Natural killer cell (primary cell): ENCODE measurements at regions not wholly inside any gene's neighbourhood (a gene's known extent, or its start where the extent isn't known, plus 50 kb on each side); places are given as distances from the start of the nearest gene placed in this dataset.
"Not testable (repeated sequence)": the region's sequence is repeated elsewhere in the genome, so short reads cannot be mapped to it uniquely, and the experiment has no call there.

Experiments
- ATAC-seq, 3 donors: fragments of 150-1000 bp in 2 of 3; fragments of 200-7000 bp in 1 of 3; cut with Tn5 transposase; 1 replicate in 1 of 3; 2 replicates in 2 of 3; pipeline ENCODE4 v1.10.0; 2021; ENCODE audit warnings: mild to moderate bottlenecking in 2 of 3, moderate library complexity in 2 of 3
- DNase-seq, 2 donors: peaks; one replicate each; pipeline versions ENCODE4 v3.0.0 to v3.0.0-alpha.2; 2013 to 2021; ENCODE audit warnings: mixed read lengths in 1 of 2
- H3K27ac ChIP-seq: one replicate; pipeline ENCODE4 v1.5.1; 2013; ENCODE audit warnings: mild to moderate bottlenecking, low read length
- H3K27me3 ChIP-seq: one replicate; pipeline ENCODE4 v1.6.1; 2013; ENCODE audit warnings: low read length; ENCODE audit not compliant: control insufficient read depth, insufficient read depth
- H3K36me3 ChIP-seq: one replicate; pipeline ENCODE4 v1.6.1; 2013; ENCODE audit warnings: low read length; ENCODE audit not compliant: control insufficient read depth, insufficient read depth
- H3K4me1 ChIP-seq: one replicate; pipeline ENCODE4 v1.6.1; 2013; ENCODE audit warnings: low read length; ENCODE audit not compliant: control insufficient read depth, insufficient read depth
- H3K4me3 ChIP-seq: one replicate; pipeline ENCODE4 v1.5.1; 2013; ENCODE audit warnings: low read length
- H3K9me3 ChIP-seq: one replicate; pipeline ENCODE4 v1.6.1; 2013; ENCODE audit warnings: low read length; ENCODE audit not compliant: control insufficient read depth, insufficient read depth
- H3K27ac Mint-ChIP-seq, 2 donors: one replicate each; pipeline ENCODE4 v1.8.0; 2022; ENCODE audit warnings: mild to moderate bottlenecking in 2 of 2, mixed read lengths in 2 of 2, moderate library complexity in 1 of 2
- H3K27me3 Mint-ChIP-seq, 2 donors: one replicate each; pipeline ENCODE4 v1.8.0; 2022; ENCODE audit warnings: low read depth in 2 of 2, mixed read lengths in 2 of 2
- H3K36me3 Mint-ChIP-seq: one replicate; pipeline ENCODE4 v1.8.0; 2022; ENCODE audit warnings: mixed read lengths
- H3K4me1 Mint-ChIP-seq, 2 donors: one replicate each; pipeline ENCODE4 v1.8.0; 2022; ENCODE audit warnings: mixed read lengths in 2 of 2
- H3K4me3 Mint-ChIP-seq: one replicate; pipeline ENCODE4 v1.8.0; 2022; ENCODE audit warnings: mild to moderate bottlenecking, moderate library complexity, mixed read lengths
- H3K9me3 Mint-ChIP-seq, 2 donors: one replicate each; pipeline ENCODE4 v1.8.0; 2022; ENCODE audit warnings: mixed read lengths in 2 of 2
- CTCF ChIP-seq: fragments of 200-600 bp; IDR thresholded peaks from one replicate; pipeline ENCODE4 v1.8.0; 2022; ENCODE audit warnings: antibody characterized with exemption
- WGBS: methylation state at CpG from one replicate; pipeline ENCODE4 v1.1.7; 2013; ENCODE audit warnings: missing lambda C conversion rate; ENCODE audit not compliant: insufficient coverage; 5-methylcytosine and 5-hydroxymethylcytosine counted together
- intact Hi-C: fragments of 100-400 bp; cut with micrococcal nuclease; formaldehyde crosslinking; loops from one replicate; pipeline ENCODE4 v1.14.2; 2022

- no peak overlapping the region for H3K27ac Mint-ChIP-seq
- H3K36me3 Mint-ChIP-seq: no peaks in the 10 kb centered on the region
- H3K4me1 Mint-ChIP-seq: no peaks in the 10 kb centered on the region
- no peak for TF ChIP-seq CTCF
- H3K9me3 Mint-ChIP-seq: peaks cover 3 to 4% of the 10 kb centered on the region in 2 donors
- H3K27me3 ChIP-seq: no peaks in the 10 kb centered on the region
- H3K36me3 ChIP-seq: no peaks in the 10 kb centered on the region
- DNase-seq: no peak
- intact Hi-C loops: no loop called here
- H3K9me3 ChIP-seq: no peaks in the 10 kb centered on the region
- no peak overlapping the region for H3K4me3 Mint-ChIP-seq
- no peak for ATAC-seq
- H3K27me3 Mint-ChIP-seq: no peaks in the 10 kb centered on the region
- no peaks in the 10 kb centered on the region for H3K4me1 ChIP-seq
- H3K27ac ChIP-seq: no peak overlapping the region
- no peak overlapping the region for H3K4me3 ChIP-seq
These were observed 189.8 kb downstream of the JRKL start for GRCh38 chr11:96579656-96580055.

GRCh38 chr11:96580476-96581040, 190.7 kb downstream of the JRKL start:
- H3K27me3 ChIP-seq: no peaks in the 10 kb centered on the region
- ATAC-seq (no peak), DNase-seq (no peak)
- TF ChIP-seq CTCF: no peak
- H3K36me3 ChIP-seq: no peaks in the 10 kb centered on the region
- H3K4me3 ChIP-seq: no peak overlapping the region
- no peak overlapping the region for H3K4me3 Mint-ChIP-seq
- H3K27ac Mint-ChIP-seq: no peak overlapping the region
- H3K4me1 ChIP-seq: no peaks in the 10 kb centered on the region
- no peaks in the 10 kb centered on the region for H3K9me3 ChIP-seq
- 22% methylated on average over 3 of the region's 5 CpGs for WGBS
- H3K27ac ChIP-seq: no peak overlapping the region
- no peaks in the 10 kb centered on the region for H3K27me3 Mint-ChIP-seq
- peaks cover 3 to 4% of the 10 kb centered on the region in 2 donors for H3K9me3 Mint-ChIP-seq
- no peaks in the 10 kb centered on the region for H3K4me1 Mint-ChIP-seq
- H3K36me3 Mint-ChIP-seq: no peaks in the 10 kb centered on the region
- intact Hi-C loops: no loop called here

- H3K4me3 Mint-ChIP-seq, H3K9me3 ChIP-seq, DNase-seq, H3K27me3 Mint-ChIP-seq, H3K27me3 ChIP-seq, intact Hi-C loops, H3K4me1 Mint-ChIP-seq, H3K36me3 ChIP-seq, H3K36me3 Mint-ChIP-seq, H3K27ac ChIP-seq, H3K4me3 ChIP-seq, H3K27ac Mint-ChIP-seq, ATAC-seq, H3K4me1 ChIP-seq: not testable (repeated sequence)
- WGBS: no CpG with 5 or more reads among the region's 2 CpGs
- peaks cover 6 to 13% of the 10 kb centered on the region in 2 donors for H3K9me3 Mint-ChIP-seq
These were observed 196.4 kb downstream of the JRKL start for GRCh38 chr11:96585944-96586880.

- peaks cover 11 to 17% of the 10 kb centered on the region in 2 donors for H3K9me3 Mint-ChIP-seq
- H3K27ac Mint-ChIP-seq, DNase-seq, H3K27ac ChIP-seq, H3K9me3 ChIP-seq, H3K27me3 ChIP-seq, intact Hi-C loops, H3K4me1 Mint-ChIP-seq, H3K4me3 Mint-ChIP-seq, H3K36me3 ChIP-seq, H3K27me3 Mint-ChIP-seq, H3K4me1 ChIP-seq, H3K36me3 Mint-ChIP-seq, ATAC-seq, H3K4me3 ChIP-seq: not testable (repeated sequence)
- WGBS: 74% methylated on average over 4 of the region's 4 CpGs
These were observed 199.0 kb downstream of the JRKL start for GRCh38 chr11:96588793-96589192.
